Right renal cortex interstitium (tissue), 3 donors: ENCODE measurements at regions not wholly inside any gene's neighbourhood (a gene's known extent, or its start where the extent isn't known, plus 50 kb on each side); places are given as distances from the start of the nearest gene placed in this dataset.
"Not testable (repeated sequence)": the region's sequence is repeated elsewhere in the genome, so short reads cannot be mapped to it uniquely, and the experiment has no call there.

ENCODE experiments used
- DNase-seq, 3 donors: peaks; one replicate each; pipeline ENCODE4 v3.0.0-alpha.2; 2013; ENCODE audit warnings: low read depth in 3 of 3, low spot score in 2 of 3

DNA sequence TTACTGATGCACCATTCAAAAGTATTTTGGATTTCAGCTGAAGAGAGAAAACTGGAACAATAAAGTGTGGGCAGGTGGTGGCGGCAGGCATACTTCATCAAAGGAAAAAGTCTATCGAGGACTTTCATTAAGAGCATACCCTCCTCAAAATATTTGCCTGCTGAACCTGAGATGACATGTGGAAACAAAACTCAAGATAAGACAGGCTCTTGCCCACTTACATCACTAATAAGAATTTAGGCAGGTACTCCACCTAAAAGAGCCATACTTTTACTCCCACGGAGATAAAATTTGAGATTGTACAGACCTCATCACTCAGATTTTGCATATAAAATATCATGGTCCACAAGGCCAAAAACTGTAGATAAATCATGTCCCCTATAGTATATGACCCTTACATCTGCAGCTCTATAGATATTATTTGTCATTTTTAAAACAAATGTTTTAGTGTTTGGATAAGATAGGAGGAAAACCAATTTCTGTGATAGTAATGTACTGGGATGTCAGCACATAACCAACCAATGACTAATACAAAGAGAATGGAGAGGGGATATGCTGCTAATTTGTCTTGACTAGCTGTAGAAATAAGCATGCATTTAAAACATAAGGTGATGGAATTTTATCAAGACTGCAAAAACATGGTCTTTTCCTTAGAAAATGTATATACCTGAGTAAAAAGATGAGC, 730.6 kb upstream of the ZNF608 start:
- DNase-seq: no peak

GRCh38 chr5:125477586-125477975, 731.1 kb upstream of the ZNF608 start:
- DNase-seq: no peak

- no peak for DNase-seq
Observed at GRCh38 chr5:125478599-125478998, 732.2 kb upstream of the ZNF608 start.

GRCh38 chr5:125480911-125481310, 734.5 kb upstream of the ZNF608 start:
- no peak for DNase-seq

GRCh38 chr5:125481506-125482465, 735.3 kb upstream of the ZNF608 start:
- no peak for DNase-seq

- DNase-seq: no peak
Observed at GRCh38 chr5:125483609-125484008, 737.2 kb upstream of the ZNF608 start.

DNA sequence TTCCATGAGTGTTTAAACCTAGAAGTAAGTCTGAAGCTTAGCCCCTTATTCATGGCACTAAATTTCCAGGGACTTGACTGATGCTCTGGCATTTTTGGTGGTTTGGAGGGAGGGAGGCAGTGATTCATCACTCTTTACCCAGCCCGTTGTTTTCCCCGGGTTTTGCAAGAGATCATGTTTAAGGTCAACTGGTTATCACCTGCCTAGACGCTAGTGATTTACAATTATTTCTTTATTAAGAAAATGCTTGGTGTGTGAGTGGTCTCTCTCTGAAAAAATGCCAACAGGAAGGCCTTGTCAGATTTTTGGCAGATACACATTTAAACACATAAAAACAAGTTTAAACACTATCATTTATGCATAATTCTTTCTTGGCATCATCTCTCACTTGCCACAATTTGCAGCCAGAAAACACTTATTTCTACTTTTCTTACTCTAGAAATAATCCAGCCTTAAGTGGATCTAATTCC, 737.9 kb upstream of the ZNF608 start:
- DNase-seq: peak in 2 of 3 donors; percentile 25 to 30

DNA sequence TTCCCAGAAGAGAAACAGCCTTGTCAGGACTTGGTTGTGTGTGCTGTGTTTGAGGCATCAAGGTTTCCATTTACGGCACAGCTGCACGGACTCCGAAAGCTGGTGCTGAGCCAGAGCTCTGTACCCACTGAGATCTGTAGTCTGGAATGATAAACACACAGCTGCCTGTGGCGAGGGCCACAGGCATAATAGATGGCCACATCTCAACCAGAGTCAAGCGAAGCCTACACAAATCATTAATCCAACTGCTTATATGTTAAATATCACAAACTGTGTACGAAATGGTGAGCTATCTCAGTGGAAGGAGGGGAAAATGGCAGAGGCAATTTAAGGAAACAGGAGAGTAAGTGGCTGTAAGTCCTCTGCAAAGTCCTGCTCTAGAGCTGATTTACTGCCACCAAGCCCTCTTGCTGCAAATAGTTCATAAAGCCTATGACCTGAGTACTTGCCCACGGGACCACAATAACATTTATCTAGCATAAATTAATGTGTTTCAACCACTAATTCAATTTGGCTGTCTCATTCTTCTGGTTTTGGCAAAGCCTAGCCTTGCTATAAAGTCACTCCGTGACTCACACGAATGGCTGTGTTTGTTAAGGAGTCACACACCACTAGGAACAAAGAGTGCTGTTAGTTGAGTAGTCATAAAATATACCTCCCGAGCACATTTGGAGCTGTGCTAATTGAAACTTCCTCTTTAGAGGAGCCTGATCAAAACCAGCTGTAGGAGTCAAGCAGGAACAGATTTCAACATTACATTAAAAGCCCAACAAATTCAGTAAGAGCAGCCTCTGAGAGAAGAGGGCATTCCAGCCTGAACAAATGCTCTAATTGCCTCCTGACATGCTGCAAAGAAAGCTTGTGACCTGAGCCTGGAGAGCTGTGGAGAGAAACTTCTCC, 738.6 kb upstream of the ZNF608 start:
- peak; percentile 88 to 91 (median 88) for DNase-seq

DNA sequence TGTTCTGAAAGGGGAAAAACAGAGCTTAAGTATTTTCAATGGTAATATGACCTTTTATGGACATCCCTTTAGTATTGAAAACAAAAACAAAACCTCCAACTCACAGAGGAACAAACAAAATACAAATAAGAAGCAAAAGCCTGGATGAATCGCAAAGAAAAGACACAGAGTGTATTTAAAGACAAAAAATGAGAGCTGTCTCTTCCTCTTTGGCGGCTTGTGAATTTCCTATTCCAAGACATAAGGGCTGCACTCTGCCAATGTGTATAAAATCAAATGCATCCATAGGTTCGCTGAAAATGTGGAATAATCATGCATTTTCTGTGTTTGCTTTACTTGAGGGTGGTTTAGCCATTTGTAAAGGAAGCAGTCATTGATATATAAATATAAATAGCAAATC, 739.3 kb upstream of the ZNF608 start:
- no peak for DNase-seq

DNA sequence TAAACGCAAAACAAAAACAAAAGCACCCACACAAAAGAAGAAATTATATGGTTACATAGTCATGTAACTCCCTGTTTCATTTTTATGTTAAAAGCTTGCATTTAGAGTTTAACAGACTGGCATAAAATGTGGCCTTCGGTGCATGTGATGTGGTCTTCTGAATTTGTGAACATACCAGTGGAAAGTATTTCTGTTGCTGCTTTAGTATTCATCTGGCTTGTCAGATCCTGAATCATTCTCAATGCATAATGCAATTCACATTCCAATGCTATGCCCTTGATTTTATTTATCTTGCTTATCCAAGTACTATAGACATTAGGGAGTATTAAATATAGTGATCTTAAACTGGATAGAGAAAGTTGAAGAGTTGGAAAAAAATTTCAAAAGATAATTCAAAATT, 740.2 kb upstream of the ZNF608 start:
- no peak for DNase-seq

DNA sequence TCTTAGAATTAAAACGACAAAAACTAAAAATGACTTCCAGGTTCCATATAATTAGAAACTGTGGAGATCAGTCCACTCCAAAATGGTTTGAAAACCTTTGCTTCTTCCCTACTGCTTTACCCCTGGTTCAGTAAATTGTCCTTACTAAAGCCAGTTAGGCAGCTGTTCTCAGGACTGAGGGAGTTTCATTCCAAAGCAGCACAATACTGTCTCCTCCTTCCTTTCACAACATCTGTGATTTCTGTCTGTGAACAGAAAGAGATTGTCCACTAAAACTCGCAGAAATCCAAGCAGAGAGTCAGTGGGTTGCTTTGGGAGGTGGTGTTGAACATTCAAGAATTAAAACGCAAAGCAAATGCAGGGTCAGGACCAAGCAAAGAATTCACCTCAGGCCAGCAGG, 740.8 kb upstream of the ZNF608 start:
- DNase-seq: no peak

GRCh38 chr5:125487652-125488051, 741.2 kb upstream of the ZNF608 start:
- not testable (repeated sequence) for DNase-seq

DNA sequence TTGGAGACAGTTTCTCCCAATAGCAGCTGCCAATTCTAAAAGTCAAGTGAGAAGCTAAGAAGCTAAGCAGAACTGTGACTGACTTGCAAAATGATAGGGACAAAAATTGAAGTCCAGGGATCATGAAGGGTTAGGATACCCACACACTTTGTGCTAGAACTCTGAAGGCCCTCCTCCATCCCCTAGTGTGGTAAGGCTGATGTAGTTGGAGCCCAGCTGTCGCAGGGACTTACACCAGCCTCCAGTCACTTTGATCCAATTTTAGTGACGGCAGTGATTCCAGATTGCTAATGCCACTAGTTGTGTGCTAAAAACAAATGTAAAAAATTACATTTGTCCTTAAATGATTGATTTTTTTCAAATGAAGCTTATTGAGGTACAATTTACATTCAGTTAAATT, 742.7 kb upstream of the ZNF608 start:
- no peak for DNase-seq

DNA sequence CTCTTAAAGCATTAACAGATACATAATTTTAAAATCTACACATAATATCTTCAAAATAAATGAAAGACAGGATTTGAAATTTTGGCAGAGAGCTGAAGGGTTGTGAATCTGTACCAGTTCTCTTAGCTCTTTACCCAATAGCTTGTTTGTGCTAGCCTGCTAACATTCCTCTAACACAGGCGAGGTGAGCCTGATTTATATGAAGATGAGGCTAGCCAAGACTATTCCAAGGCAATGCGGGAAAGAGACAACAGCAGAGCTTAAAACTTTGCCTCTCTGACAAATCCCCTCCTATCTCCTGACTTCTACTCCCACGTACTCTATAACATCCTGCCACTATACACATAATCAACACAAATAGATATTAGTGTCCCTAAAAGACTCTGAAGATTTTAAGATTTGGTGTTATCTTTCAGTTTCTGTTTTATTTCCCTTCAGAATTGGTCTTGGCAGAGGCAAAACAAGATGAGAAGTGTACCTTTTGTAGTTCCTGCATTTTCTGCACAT, 745.6 kb upstream of the ZNF608 start:
- no peak for DNase-seq

DNA sequence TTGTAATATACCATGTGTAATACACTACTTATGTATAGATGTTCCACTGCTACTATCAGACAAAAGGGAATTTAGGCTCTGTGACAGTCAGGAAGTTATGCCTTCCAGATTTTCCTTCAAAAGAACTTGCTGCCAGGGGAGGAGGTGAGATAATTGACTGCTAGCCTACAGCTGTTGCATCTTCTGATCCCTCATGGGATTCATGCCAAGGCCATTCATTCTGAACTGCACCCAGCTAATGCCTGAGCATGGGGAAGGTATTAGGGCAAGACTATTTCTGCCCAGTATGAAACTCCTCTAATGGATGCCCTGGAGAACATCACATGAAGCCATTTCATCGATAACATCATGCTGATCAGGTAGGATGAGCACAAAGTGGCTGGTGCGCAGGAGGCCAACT, 746.5 kb upstream of the ZNF608 start:
- no peak for DNase-seq

- DNase-seq: no peak
Observed at GRCh38 chr5:125496393-125496792, 750.0 kb upstream of the ZNF608 start.

DNA sequence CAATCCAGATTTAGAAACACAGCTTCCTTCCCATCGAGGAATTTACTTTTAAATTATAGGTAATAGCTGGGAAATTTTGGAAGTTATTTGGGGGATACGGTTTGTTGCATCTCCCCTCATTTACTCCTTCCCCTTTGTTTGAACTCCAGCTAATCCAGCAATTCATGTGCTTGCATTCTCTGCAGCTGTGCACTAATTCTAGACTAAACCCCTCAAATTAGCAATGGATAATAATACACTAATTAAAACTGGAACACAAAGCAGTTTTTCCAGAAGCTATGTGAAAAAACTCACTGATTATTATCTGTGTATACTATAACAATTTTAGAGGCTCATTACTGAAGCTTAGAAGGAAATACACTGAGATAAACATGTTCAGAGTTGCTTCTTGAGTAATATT, 751.2 kb upstream of the ZNF608 start:
- no peak for DNase-seq

DNA sequence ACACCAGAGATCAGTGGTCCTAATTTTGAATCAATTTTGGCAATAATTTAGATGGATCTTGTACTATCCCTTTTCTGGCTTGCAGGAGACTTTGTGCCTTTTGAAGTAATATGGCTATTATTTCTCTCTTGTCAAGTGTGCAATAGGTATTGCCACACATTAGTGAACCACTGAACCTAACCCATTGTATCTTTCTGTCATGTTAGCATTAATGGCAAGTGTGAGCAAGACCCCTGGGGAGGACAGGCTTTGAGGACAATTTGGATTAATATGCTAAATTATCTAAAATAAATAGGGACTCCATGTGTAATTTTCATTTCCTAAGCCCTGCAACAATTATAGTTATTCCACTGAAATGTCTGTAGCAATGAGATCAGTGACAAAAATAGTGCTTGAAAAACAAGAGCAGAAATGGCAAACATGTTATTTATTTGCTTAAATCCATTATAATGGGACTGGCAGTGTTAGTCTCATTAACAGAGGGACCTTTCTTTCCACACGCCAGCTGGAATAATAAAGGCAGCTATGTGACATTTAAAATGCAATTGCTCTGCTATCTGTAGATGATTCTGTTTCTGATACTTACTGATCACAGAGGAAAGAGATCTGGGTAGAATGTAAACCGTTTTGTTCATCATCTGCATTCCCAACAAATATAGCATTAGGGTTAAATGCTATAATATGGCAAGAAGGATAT, 753.3 kb upstream of the ZNF608 start:
- DNase-seq: no peak

GRCh38 chr5:125501396-125501795, 755.0 kb upstream of the ZNF608 start:
- DNase-seq: no peak

- no peak for DNase-seq
Observed at GRCh38 chr5:125503946-125504345, 757.5 kb upstream of the ZNF608 start.
